Upper lobe of right lung (tissue), 1 donor: ENCODE measurements at regions not wholly inside any gene's neighbourhood (a gene's known extent, or its start where the extent isn't known, plus 50 kb on each side); places are given as distances from the start of the nearest gene placed in this dataset.

Experiments
- ATAC-seq: fragments of 200-7000 bp; cut with Tn5 transposase; one replicate; pipeline ENCODE4 v1.9.1; 2020; ENCODE audit warnings: mild to moderate bottlenecking, moderate library complexity
- DNase-seq: peaks from one replicate; pipeline ENCODE4 v3.0.0-alpha.2; 2020
- H3K27ac ChIP-seq: fragments of 200-600 bp; one replicate; pipeline ENCODE4 v1.8.0; 2022
- H3K27me3 ChIP-seq: fragments of 200-600 bp; one replicate; pipeline ENCODE4 v1.8.0; 2022; ENCODE audit warnings: mild to moderate bottlenecking
- H3K36me3 ChIP-seq: fragments of 200-600 bp; one replicate; pipeline ENCODE4 v1.8.0; 2022
- H3K4me1 ChIP-seq: fragments of 200-600 bp; one replicate; pipeline ENCODE4 v1.8.0; 2022
- H3K4me3 ChIP-seq: fragments of 200-600 bp; one replicate; pipeline ENCODE4 v1.8.0; 2022; ENCODE audit warnings: mild to moderate bottlenecking
- H3K9me3 ChIP-seq: fragments of 200-600 bp; one replicate; pipeline ENCODE4 v1.8.0; 2022
- CTCF ChIP-seq: fragments of 200-600 bp; IDR thresholded peaks from one replicate; pipeline ENCODE4 v1.8.0; 2022; ENCODE audit warnings: antibody characterized with exemption
- intact Hi-C: fragments of 100-400 bp; cut with DNase I; formaldehyde crosslinking; loops from one replicate; pipeline ENCODE4 v1.11.0; 2022
- donor health status: DM: no; HTN: yes; CAD: no; lungs with severe emphysema.

- DNase-seq, result peak; percentile 75
- no peak overlapping the region for H3K27ac ChIP-seq
- TF ChIP-seq CTCF, result peak; percentile 7
- ATAC-seq, result peak; percentile 94
- no peak overlapping the region for H3K4me3 ChIP-seq
- intact Hi-C loops, result no loop called here
- no peaks in the 10 kb centered on the region for H3K36me3 ChIP-seq
- H3K4me1 ChIP-seq, result no peaks in the 10 kb centered on the region
- H3K27me3 ChIP-seq, result no peaks in the 10 kb centered on the region
- no peaks in the 10 kb centered on the region for H3K9me3 ChIP-seq
Measured at GRCh38 chr12:23472329-23472971, 477.0 kb downstream of the SOX5 start.

- TF ChIP-seq CTCF, result no peak
- no peaks in the 10 kb centered on the region for H3K36me3 ChIP-seq
- no peak overlapping the region for H3K4me3 ChIP-seq
- no peaks in the 10 kb centered on the region for H3K27me3 ChIP-seq
- intact Hi-C loops, result no loop called here
- no peak for DNase-seq
- H3K4me1 ChIP-seq, result no peaks in the 10 kb centered on the region
- H3K9me3 ChIP-seq, result no peaks in the 10 kb centered on the region
- no peak overlapping the region for H3K27ac ChIP-seq
- no peak for ATAC-seq
Measured at GRCh38 chr12:23473071-23473470, 476.4 kb downstream of the SOX5 start.

- no peaks in the 10 kb centered on the region for H3K9me3 ChIP-seq
- H3K27ac ChIP-seq, result no peak overlapping the region
- no peaks in the 10 kb centered on the region for H3K27me3 ChIP-seq
- H3K4me1 ChIP-seq, result no peaks in the 10 kb centered on the region
- ATAC-seq (no peak), DNase-seq (no peak)
- H3K36me3 ChIP-seq, result no peaks in the 10 kb centered on the region
- H3K4me3 ChIP-seq, result no peak overlapping the region
- intact Hi-C loops, result no loop called here
- no peak for TF ChIP-seq CTCF
Measured at GRCh38 chr12:23474438-23474976, 475.0 kb downstream of the SOX5 start.
